NCI-H748 (cell line): ENCODE measurements at regions not wholly inside any gene's neighbourhood (a gene's known extent, or its start where the extent isn't known, plus 50 kb on each side); places are given as distances from the start of the nearest gene placed in this dataset.
A peak's percentile ranks its signal among the peaks of the same experiment; 100 is the strongest.
"Not testable (repeated sequence)": the region's sequence is repeated elsewhere in the genome, so short reads cannot be mapped to it uniquely, and the experiment has no call there.

ENCODE experiments used
- DNase-seq: peaks from one replicate; lab custom pipeline; 2025; ENCODE audit not compliant: unreplicated experiment; lab: John Stamatoyannopoulos, UW

- DNase-seq, result no peak
These were observed 142.6 kb upstream of the ALKAL2 start for GRCh38 chr2:430291-431040.

- no peak for DNase-seq
These were observed 141.8 kb upstream of the ALKAL2 start for GRCh38 chr2:429575-430254.

GRCh38 chr2:429142-429541, 141.3 kb upstream of the ALKAL2 start:
- no peak for DNase-seq

- DNase-seq, result no peak
These were observed 140.7 kb upstream of the ALKAL2 start for GRCh38 chr2:428591-428990.

GRCh38 chr2:426696-427095, 138.8 kb upstream of the ALKAL2 start:
- not testable (repeated sequence) for DNase-seq

GRCh38 chr2:425947-426346, 138.1 kb upstream of the ALKAL2 start:
- DNase-seq, result no peak

- no peak for DNase-seq
These were observed 137.4 kb upstream of the ALKAL2 start for GRCh38 chr2:425243-425642.

GRCh38 chr2:424306-425171, 136.6 kb upstream of the ALKAL2 start:
- DNase-seq, result no peak

- no peak for DNase-seq
These were observed 135.6 kb upstream of the ALKAL2 start for GRCh38 chr2:423479-423878.

GRCh38 chr2:422676-423435, 135.0 kb upstream of the ALKAL2 start:
- DNase-seq, result no peak

GRCh38 chr2:421406-421805, 133.5 kb upstream of the ALKAL2 start:
- DNase-seq, result no peak

GRCh38 chr2:419687-420317, 131.9 kb upstream of the ALKAL2 start:
- DNase-seq, result no peak

- no peak for DNase-seq
These were observed 129.8 kb upstream of the ALKAL2 start for GRCh38 chr2:417662-418061.

GRCh38 chr2:417006-417405, 129.1 kb upstream of the ALKAL2 start:
- DNase-seq, result no peak

- no peak for DNase-seq
These were observed 128.2 kb upstream of the ALKAL2 start for GRCh38 chr2:415986-416610.

GRCh38 chr2:409523-409922, 121.6 kb upstream of the ALKAL2 start:
- DNase-seq, result no peak

- DNase-seq, result no peak
These were observed 119.7 kb upstream of the ALKAL2 start for GRCh38 chr2:407630-408029.

GRCh38 chr2:406876-407275, 119.0 kb upstream of the ALKAL2 start:
- DNase-seq, result peak; percentile 79

GRCh38 chr2:406231-406630, 118.3 kb upstream of the ALKAL2 start:
- no peak for DNase-seq

GRCh38 chr2:404581-404980, 116.7 kb upstream of the ALKAL2 start:
- DNase-seq, result no peak
